Endothelial cell (in vitro differentiated cells): ENCODE measurements at regions not wholly inside any gene's neighbourhood (a gene's known extent, or its start where the extent isn't known, plus 50 kb on each side); places are given as distances from the start of the nearest gene placed in this dataset.

Experiments
- DNase-seq: peaks from one replicate; pipeline ENCODE4 v3.0.0; 2021; ENCODE audit warnings: low spot score
- H3K27ac Mint-ChIP-seq: one replicate; pipeline ENCODE4 v1.8.0; 2021; ENCODE audit warnings: mixed read lengths, inconsistent platforms; ENCODE audit not compliant: unreplicated experiment
- H3K27me3 Mint-ChIP-seq: one replicate; pipeline ENCODE4 v1.8.0; 2021; ENCODE audit warnings: mild to moderate bottlenecking, moderate library complexity, mixed read lengths, inconsistent platforms; ENCODE audit not compliant: unreplicated experiment
- H3K36me3 Mint-ChIP-seq: one replicate; pipeline ENCODE4 v1.8.0; 2021; ENCODE audit warnings: mild to moderate bottlenecking, low read depth, mixed read lengths, inconsistent platforms; ENCODE audit not compliant: unreplicated experiment
- H3K4me1 Mint-ChIP-seq: one replicate; pipeline ENCODE4 v1.8.0; 2021; ENCODE audit warnings: mild to moderate bottlenecking, mixed read lengths, inconsistent platforms; ENCODE audit not compliant: unreplicated experiment
- H3K4me3 Mint-ChIP-seq: one replicate; pipeline ENCODE4 v1.8.0; 2021; ENCODE audit warnings: mild to moderate bottlenecking, mixed read lengths, inconsistent platforms; ENCODE audit not compliant: unreplicated experiment
- H3K9me3 Mint-ChIP-seq: one replicate; pipeline ENCODE4 v1.8.0; 2021; ENCODE audit warnings: mixed read lengths, inconsistent platforms; ENCODE audit not compliant: unreplicated experiment
- TF ChIP-seq, protein P1 (sequence below): fragments of 200-600 bp; sonication (generic); IDR thresholded peaks from one replicate; pipeline ENCODE4 v1.5.0; 2021; ENCODE audit warnings: antibody characterized with exemption; ENCODE audit not compliant: unreplicated experiment

DNA sequence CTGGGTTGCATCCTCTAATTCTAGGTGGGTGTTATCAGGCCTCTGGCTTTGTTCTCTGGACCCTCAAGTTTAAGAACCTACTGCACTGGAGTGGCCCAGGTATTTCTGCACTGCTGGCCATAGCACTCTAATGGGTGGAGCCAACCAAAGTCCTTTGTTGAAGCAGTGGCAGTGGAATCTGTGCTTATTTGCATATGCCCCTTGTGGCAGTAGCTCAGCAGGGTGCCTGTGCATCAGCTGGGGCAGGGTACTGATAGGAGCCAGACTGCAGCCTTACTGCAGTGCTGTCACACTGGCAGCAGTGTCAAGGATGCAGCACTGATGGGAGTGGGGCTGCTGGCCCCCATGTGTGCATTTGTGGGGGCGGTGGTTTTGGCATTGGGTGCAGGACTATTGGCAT lies 660.6 kb downstream of the LRRIQ3 start:
- Mint-ChIP-seq H3K36me3 (no peaks in the 10 kb centered on the region), H3K27ac (no peak overlapping the region)
- DNase-seq: no peak

GRCh38 chr1:73517603-73518191 lies 680.3 kb downstream of the LRRIQ3 start:
- Mint-ChIP-seq H3K4me3 (no peak overlapping the region), H3K27ac (no peak overlapping the region), H3K4me1 (peaks cover 7% of the 10 kb centered on the region), H3K27me3 (no peaks in the 10 kb centered on the region), H3K36me3 (no peaks in the 10 kb centered on the region), H3K9me3 (no peaks in the 10 kb centered on the region)
- DNase-seq: no peak
- TF ChIP-seq, protein P1, sequence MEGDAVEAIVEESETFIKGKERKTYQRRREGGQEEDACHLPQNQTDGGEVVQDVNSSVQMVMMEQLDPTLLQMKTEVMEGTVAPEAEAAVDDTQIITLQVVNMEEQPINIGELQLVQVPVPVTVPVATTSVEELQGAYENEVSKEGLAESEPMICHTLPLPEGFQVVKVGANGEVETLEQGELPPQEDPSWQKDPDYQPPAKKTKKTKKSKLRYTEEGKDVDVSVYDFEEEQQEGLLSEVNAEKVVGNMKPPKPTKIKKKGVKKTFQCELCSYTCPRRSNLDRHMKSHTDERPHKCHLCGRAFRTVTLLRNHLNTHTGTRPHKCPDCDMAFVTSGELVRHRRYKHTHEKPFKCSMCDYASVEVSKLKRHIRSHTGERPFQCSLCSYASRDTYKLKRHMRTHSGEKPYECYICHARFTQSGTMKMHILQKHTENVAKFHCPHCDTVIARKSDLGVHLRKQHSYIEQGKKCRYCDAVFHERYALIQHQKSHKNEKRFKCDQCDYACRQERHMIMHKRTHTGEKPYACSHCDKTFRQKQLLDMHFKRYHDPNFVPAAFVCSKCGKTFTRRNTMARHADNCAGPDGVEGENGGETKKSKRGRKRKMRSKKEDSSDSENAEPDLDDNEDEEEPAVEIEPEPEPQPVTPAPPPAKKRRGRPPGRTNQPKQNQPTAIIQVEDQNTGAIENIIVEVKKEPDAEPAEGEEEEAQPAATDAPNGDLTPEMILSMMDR: no peak

More for the DNA sequence above, 660.6 kb downstream of the LRRIQ3 start:
- TF ChIP-seq, protein P1: no peak
- Mint-ChIP-seq H3K4me1 (no peaks in the 10 kb centered on the region), H3K9me3 (no peaks in the 10 kb centered on the region), H3K27me3 (no peaks in the 10 kb centered on the region), H3K4me3 (no peak overlapping the region)

GRCh38 chr1:73516451-73516850 lies 681.5 kb downstream of the LRRIQ3 start:
- H3K9me3 Mint-ChIP-seq: no peaks in the 10 kb centered on the region
- H3K36me3 Mint-ChIP-seq: no peaks in the 10 kb centered on the region
- DNase-seq: no peak
- peaks cover 6% of the 10 kb centered on the region for H3K4me1 Mint-ChIP-seq
- TF ChIP-seq, protein P1: no peak
- H3K4me3 Mint-ChIP-seq: no peak overlapping the region
- H3K27ac Mint-ChIP-seq: no peak overlapping the region
- H3K27me3 Mint-ChIP-seq: no peaks in the 10 kb centered on the region

GRCh38 chr1:73511038-73511437 lies 686.9 kb downstream of the LRRIQ3 start:
- no peaks in the 10 kb centered on the region for H3K36me3 Mint-ChIP-seq
- H3K4me1 Mint-ChIP-seq: no peaks in the 10 kb centered on the region
- no peak for DNase-seq
- no peaks in the 10 kb centered on the region for H3K9me3 Mint-ChIP-seq
- H3K27me3 Mint-ChIP-seq: no peaks in the 10 kb centered on the region
- H3K4me3 Mint-ChIP-seq: no peak overlapping the region
- H3K27ac Mint-ChIP-seq: no peak overlapping the region
- TF ChIP-seq, protein P1: no peak

- Mint-ChIP-seq H3K27me3 (no peaks in the 10 kb centered on the region), H3K4me3 (no peak overlapping the region), H3K36me3 (no peaks in the 10 kb centered on the region), H3K27ac (no peak overlapping the region), H3K4me1 (no peaks in the 10 kb centered on the region), H3K9me3 (no peaks in the 10 kb centered on the region)
- no peak for DNase-seq
- TF ChIP-seq, protein P1: no peak
Observed at GRCh38 chr1:73500154-73500553, 697.8 kb downstream of the LRRIQ3 start.
